Tibial nerve (tissue), 4 donors: ENCODE measurements at regions not wholly inside any gene's neighbourhood (a gene's known extent, or its start where the extent isn't known, plus 50 kb on each side); places are given as distances from the start of the nearest gene placed in this dataset.

Experiments
- EP300 ChIP-seq, 2 donors: sonication (generic); formaldehyde crosslinking; IDR thresholded peaks; one replicate each; pipeline ENCODE4 v1.6.1; 2017; ENCODE audit warnings: antibody characterized with exemption in 2 of 2, mild to moderate bottlenecking in 1 of 2
- POLR2A ChIP-seq, 2 donors: fragments of 450-650 bp; IDR thresholded peaks; one replicate each; pipeline ENCODE4 v1.6.1; 2017; ENCODE audit warnings: antibody characterized with exemption in 2 of 2, mild to moderate bottlenecking in 2 of 2, moderate library complexity in 2 of 2
- TF ChIP-seq, protein P1 (sequence below), 5 experiments: fragments of 200-600 bp in 3 of 5; fragments of 450-650 bp in 2 of 5; sonication (generic) in 3 of 5; IDR thresholded peaks; one replicate each; pipeline ENCODE4 v1.5.1; 2016 to 2019; ENCODE audit warnings: antibody characterized with exemption in 5 of 5, mild to moderate bottlenecking in 3 of 5, moderate library complexity in 2 of 5

DNA sequence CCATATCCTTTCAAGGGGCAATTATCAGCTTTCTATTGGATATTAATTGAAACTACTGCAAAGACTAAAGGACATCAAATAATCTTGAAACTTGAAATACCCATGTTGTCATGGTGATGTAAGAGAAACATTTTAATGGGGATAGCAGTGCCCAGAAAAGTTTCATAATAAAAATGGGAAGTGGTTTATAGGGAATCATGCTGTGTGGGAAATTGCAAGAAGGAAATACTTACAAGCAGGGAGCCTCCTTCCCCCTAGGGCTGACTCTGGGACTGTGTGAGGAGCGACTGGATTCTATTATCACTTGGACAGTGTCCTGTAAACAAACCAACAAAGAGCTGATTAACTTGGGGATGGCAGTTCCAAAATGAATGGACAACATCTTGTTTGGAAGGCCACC is 1393.1 kb upstream of the GOT2 start:
- TF ChIP-seq, protein P1, sequence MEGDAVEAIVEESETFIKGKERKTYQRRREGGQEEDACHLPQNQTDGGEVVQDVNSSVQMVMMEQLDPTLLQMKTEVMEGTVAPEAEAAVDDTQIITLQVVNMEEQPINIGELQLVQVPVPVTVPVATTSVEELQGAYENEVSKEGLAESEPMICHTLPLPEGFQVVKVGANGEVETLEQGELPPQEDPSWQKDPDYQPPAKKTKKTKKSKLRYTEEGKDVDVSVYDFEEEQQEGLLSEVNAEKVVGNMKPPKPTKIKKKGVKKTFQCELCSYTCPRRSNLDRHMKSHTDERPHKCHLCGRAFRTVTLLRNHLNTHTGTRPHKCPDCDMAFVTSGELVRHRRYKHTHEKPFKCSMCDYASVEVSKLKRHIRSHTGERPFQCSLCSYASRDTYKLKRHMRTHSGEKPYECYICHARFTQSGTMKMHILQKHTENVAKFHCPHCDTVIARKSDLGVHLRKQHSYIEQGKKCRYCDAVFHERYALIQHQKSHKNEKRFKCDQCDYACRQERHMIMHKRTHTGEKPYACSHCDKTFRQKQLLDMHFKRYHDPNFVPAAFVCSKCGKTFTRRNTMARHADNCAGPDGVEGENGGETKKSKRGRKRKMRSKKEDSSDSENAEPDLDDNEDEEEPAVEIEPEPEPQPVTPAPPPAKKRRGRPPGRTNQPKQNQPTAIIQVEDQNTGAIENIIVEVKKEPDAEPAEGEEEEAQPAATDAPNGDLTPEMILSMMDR (IDR thresholded peaks at IDR 0.05): no peak
- no peak for TF ChIP-seq POLR2A (IDR thresholded peaks at IDR 0.05)
- no peak for TF ChIP-seq EP300 (IDR thresholded peaks at IDR 0.05)
